Superior temporal gyrus (tissue), 1 donor: ENCODE measurements at regions not wholly inside any gene's neighbourhood (a gene's known extent, or its start where the extent isn't known, plus 50 kb on each side); places are given as distances from the start of the nearest gene placed in this dataset.
"Not testable (repeated sequence)": the region's sequence is repeated elsewhere in the genome, so short reads cannot be mapped to it uniquely, and the experiment has no call there.

Experiments used
- DNase-seq: peaks from one replicate; pipeline ENCODE4 v3.0.0-alpha.2; 2016; ENCODE audit errors: extremely low spot score

DNA sequence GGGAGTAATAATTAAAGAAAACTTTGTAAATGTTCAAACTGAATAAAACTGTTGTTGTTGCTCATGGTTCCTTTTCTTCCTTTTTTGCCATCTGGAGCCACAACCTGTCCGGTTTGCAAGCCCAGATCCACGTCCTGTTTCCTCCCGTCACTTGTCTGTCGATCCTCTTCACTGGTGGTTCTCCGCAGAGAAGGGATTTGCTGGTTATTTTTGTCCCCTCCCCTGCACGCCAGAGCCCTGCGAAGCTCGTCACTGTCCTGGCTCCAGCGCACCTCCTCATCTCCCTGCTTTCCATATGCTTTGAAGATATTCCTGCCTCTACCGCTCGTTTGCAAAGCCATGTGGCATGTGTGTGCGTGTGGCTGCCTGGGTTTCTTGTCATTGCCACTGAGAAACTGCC lies 461.4 kb downstream of the RNF144A start:
- DNase-seq, result no peak

DNA sequence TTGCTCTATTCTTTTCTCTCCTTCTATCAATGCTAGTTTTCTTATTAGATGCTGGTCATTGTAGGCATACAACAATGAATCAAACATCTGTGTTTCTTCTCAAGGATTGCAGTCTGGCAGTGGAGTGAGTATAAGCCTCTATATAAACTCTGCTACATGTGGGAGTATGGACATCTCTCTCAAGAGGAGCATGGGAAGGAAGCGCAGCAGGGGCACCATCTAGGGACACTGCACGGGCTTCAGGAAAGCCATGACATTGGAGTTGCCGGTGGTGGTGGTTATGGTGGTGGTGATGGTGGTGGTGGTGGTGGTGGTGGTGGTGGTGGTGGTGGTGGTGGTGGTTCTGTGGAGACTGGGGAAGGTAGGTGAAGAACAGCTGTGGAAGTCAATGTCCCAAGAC lies 462.6 kb downstream of the RNF144A start:
- DNase-seq, result no peak

- DNase-seq, result no peak
Measured at GRCh38 chr2:7384773-7385349, 467.6 kb downstream of the RNF144A start.

DNA sequence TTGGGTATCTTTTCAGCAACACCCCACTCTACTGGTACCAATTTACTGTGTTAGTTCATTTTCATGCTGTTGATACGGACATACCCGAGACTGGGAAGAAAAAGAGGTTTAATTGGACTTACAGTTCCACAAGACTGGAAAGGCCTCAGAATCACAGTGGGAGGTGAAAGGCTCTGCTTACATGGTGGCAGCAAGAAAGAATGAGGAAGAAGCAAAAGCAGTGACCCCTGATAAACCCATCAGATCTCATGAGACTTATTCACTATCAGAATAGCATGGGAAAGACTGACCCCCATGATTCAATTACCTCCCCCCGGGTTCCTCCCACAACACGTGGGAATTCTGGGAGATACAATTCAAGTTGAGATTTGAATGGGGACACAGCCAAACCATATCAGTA lies 473.1 kb downstream of the RNF144A start:
- not testable (repeated sequence) for DNase-seq

DNA sequence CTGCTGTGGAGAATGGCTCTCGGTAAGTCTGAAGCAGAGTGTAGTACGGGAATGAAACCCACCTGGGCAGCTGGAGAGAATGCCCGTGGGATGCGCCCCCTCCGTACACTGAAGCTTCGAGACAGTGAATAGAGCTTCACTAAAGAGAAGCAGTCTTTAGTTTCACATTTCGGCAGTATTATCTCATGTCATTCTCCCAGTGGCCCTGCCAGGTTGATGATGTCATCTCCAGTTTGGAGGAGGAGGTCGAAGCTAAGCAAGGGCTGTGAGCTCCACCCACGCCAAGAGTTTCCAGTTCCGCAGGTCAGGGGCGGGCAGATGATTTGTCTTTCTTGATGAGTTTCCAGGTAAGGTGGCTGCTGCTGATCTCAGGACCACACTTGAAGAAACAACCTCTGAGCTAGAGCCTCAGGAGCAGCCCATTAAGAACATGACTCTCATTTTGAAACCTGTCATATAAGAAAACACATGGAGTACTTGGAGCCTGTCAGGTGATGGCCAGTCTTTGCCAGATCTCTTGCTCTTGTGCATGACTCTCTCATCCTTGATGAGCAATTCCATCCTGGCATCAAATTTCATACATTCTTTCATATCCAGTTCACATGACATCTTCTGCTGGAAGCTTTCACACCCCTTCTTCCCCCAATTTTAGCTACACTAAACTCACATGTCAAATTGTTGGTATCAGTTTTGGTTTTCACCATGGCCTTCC lies 475.0 kb downstream of the RNF144A start:
- no peak for DNase-seq

- DNase-seq, result no peak
Measured at GRCh38 chr2:7394195-7394594, 477.0 kb downstream of the RNF144A start.

- no peak for DNase-seq
Measured at GRCh38 chr2:7400628-7401027, 483.4 kb downstream of the RNF144A start.

GRCh38 chr2:7403092-7403775 lies 486.0 kb downstream of the RNF144A start:
- DNase-seq, result no peak

DNA sequence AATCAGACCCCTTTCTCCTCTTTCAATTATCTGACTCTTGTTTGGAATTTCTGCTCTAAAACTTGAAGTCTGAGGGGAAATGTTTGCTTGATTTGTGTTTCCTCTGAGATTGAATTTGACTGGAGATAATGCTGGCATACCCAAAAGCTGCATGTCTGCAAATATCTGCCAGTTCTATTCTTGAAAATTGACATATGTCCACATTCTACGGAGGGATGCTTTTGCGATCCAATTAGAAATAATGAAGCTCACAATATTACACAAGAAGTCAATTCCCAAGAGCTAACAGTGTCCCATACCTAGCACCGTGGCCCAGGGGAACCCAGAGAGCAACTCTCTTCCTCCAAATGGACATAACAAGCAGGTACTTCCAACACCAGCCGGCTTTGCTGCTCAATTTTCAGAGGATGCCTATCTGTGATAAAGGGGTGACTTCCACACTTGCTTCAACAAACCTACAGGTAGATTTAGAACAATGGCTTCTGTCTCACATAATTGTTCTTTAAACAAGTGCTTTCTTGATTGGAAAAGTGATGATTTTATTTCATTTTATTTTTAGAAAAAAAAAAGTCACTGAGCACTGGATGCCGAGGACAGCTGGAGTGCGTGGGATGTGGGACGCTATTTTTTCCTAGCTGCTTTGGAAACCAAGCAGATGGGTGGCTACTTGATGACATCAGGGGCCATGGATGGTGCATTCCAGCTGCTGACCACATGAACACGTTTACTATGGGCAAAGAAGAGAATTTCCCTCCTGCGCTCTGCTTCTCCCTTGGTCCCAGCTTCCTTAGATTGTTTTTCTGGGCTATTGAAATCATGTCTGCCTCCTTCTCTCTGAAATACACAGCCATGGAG lies 488.9 kb downstream of the RNF144A start:
- DNase-seq, result no peak

DNA sequence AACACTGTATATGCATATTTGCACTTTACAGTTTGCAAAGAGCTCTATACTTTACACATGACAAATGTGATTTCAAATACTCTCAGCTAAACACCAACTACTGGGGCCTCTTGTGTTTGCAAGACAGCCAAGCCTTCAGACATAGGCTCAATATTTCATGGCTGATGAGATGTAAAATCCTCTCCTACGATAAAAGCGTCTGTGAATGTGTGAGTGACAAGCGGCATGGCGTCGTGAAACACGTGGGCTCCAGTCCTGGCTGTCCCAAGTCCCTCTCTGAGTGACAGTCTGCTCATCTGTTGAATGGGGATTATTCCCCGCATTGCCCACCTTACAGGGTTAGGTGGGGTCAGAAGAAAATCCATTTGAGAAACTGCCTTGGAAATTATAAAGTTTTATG lies 489.8 kb downstream of the RNF144A start:
- DNase-seq, result no peak

DNA sequence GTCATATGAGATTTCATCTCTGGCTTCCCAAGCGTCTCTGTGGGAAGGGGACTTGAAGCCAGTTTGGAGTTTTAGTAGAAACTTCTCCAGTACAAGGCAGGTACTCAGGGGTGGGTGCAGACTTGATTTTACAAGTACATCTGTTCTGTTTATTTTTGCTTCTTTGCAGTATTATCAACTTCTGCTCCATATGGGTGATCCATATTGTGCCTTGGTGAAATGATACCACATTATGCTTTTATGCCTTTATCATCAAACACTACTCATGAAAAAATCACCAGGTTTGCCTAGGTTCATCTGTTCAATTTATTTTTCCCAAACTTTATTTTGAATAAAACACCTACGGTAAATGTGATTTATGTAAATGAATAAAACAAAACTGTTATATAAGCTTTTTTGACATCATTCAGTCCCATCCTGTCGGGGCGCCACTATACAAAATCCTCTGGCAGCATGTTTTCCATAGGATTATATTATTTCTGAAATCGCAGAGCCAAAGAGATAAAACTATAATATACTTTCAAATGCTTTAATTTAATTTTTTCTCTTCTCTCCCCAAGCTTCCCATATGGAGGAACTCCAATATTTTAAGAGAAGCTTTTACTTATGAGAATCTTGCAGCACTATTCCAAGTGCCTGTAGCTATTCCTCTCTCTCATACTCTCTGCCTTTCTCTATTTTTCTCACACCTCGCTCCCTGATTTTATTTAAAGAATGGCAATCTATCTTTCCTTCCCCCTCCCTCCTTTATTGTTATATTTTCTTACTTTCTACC lies 490.9 kb downstream of the RNF144A start:
- no peak for DNase-seq

DNA sequence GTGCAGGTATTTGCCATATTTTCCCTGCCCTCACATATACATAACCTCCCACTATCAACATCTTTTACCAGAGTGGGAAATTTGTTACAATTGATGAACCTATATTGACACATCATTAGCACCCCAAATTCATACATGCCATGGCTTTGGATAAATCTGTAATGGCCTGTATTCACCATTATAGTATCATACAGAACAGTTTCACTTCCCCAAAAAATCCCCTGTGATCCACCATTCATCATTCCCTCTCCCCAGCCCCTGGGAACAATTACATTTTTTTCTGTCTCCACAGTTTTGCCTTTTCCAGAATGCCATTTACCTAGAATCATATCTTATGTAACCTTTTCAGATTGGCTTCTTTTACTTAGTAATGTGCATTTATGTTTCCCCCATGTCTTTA lies 494.5 kb downstream of the RNF144A start:
- DNase-seq, result no peak

- DNase-seq, result no peak
Measured at GRCh38 chr2:7417845-7418742, 500.9 kb downstream of the RNF144A start.

- no peak for DNase-seq
Measured at GRCh38 chr2:7419186-7419585, 502.0 kb downstream of the RNF144A start.

GRCh38 chr2:7419814-7420311 lies 502.7 kb downstream of the RNF144A start:
- no peak for DNase-seq

DNA sequence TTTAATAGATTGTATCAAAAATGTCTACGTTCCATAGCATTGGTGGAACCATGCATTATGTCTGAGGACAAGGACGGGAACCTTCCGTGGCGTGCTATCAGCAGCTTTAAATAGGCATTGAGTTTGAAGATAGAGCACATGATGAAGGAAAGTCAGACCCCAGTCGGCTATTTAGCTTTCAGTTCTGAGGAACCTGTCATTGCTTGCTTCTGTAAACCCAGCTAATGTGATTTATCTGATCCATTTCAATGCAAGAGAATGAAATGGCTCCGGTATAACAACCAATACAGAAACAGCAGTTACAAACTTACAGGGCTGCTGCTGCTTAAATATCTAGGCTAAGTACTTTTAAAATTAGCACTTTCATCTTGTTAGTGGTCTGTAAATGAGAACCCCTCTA lies 503.3 kb downstream of the RNF144A start:
- DNase-seq, result no peak

GRCh38 chr2:7424481-7424880 lies 507.3 kb downstream of the RNF144A start:
- no peak for DNase-seq

DNA sequence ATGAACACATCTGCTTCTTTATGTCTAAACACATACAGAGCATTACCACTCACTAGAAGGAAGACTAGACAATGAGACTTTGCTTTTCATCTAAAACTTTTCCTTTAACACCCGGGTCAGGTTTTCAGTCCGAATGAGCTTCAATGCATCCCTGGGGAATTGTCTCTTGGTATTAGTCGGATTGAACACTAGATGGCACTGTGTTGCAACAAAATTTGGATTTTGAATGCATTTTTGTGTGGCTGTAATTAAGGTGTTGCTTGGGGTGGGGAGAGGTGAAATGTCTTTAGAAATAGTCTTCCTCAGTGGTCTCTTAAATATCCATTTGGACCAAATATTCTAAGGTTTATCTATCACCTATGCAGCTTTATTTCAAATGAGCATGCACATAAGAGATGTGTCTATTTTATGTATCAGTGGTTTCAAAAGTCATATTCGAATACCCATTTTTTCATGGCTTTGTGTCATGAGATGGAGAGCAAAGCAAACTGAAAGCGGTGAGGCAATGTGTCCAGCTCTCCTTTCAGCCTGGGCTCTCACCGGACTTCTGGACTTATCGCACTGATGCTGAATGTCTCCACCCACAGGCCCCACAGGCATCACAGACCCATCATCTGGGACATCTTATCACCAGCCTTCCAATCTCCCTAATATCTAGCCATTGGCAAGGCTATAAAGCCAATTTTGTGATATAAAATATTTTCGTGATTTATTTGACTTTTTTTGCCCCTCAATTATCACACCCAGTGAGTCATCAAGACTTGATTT lies 510.3 kb downstream of the RNF144A start:
- DNase-seq, result peak; percentile 89

GRCh38 chr2:7428454-7429204 lies 511.4 kb downstream of the RNF144A start:
- DNase-seq, result no peak
